OCI-LY7 (cell line): ENCODE measurements at regions not wholly inside any gene's neighbourhood (a gene's known extent, or its start where the extent isn't known, plus 50 kb on each side); places are given as distances from the start of the nearest gene placed in this dataset.

Experiments
- CTCF ChIP-seq: fragments of 200-600 bp; sonication (generic); conservative IDR thresholded peaks from 2 replicates; pipeline ENCODE4 v1.5.1; 2014; ENCODE audit warnings: mild to moderate bottlenecking, antibody characterized with exemption, low read length, moderate library complexity, mixed read lengths
- EZH2phosphoT487 ChIP-seq: fragments of 200-600 bp; sonication (generic); IDR thresholded peaks from 2 replicates; pipeline ENCODE4 v1.6.1; 2018; ENCODE audit warnings: low read depth, borderline replicate concordance, mild to moderate bottlenecking, mixed run types, antibody characterized with exemption, low read length, moderate library complexity, mixed read lengths

GRCh38 chr21:16022116-16022515 lies 292.3 kb downstream of the USP25 start:
- no peak for TF ChIP-seq CTCF
- no peak for TF ChIP-seq EZH2phosphoT487
